A549 (cell line): ENCODE measurements at regions not wholly inside any gene's neighbourhood (a gene's known extent, or its start where the extent isn't known, plus 50 kb on each side); places are given as distances from the start of the nearest gene placed in this dataset.

ENCODE experiments used
- BCL3 ChIP-seq: fragments of >200 bp; sonication (Bioruptor Twin); formaldehyde crosslinking; IDR thresholded peaks from 3 replicates; pipeline ENCODE4 v1.6.1; 2016
- CHD4 ChIP-seq: fragments of 200-600 bp; sonication (generic); IDR thresholded peaks from 2 replicates; pipeline ENCODE4 v1.6.1; 2016; ENCODE audit warnings: antibody characterized with exemption, mild to moderate bottlenecking, borderline replicate concordance
- EP300 ChIP-seq, 2 experiments: fragments of >200 bp; sonication (Bioruptor Twin); formaldehyde crosslinking; IDR thresholded peaks; 2 replicates in 1 of 2; 3 replicates in 1 of 2; pipeline ENCODE4 v1.6.1; 2016 to 2017
- JUN ChIP-seq, 2 experiments: fragments of >200 bp; sonication (Bioruptor Twin); formaldehyde crosslinking; IDR thresholded peaks; 2 replicates in 1 of 2; 3 replicates in 1 of 2; pipeline ENCODE4 v1.6.1; 2016 to 2017
- KDM5A ChIP-seq: fragments of 200-600 bp; sonication (generic); IDR thresholded peaks from 2 replicates; pipeline ENCODE4 v1.6.1; 2016; ENCODE audit warnings: antibody characterized with exemption, mild to moderate bottlenecking
- NFE2L2 ChIP-seq: fragments of 150-350 bp; conservative IDR thresholded peaks from 2 replicates; pipeline ENCODE4 v1.6.1; 2014; ENCODE audit warnings: low read length
- POLR2A ChIP-seq: IDR thresholded peaks from 2 replicates; pipeline ENCODE4 v1.6.1; 2012; ENCODE audit warnings: mild to moderate bottlenecking, low read length
- RAD21 ChIP-seq, 2 experiments: fragments of >200 bp in 1 of 2; sonication (Bioruptor Twin) in 1 of 2; formaldehyde crosslinking in 1 of 2; IDR thresholded peaks in 1 of 2; conservative IDR thresholded peaks in 1 of 2; 2 replicates in 1 of 2; 3 replicates in 1 of 2; pipeline ENCODE4 v1.6.1; 2012 to 2018; ENCODE audit warnings: inconsistent platforms in 1 of 2
- SREBF2 ChIP-seq: fragments of 450-650 bp; IDR thresholded peaks from 2 replicates; pipeline ENCODE4 v1.6.1; 2014; ENCODE audit warnings: mild to moderate bottlenecking, moderate library complexity
- ZNF302 ChIP-seq: fragments of 250-450 bp; sonication (Bioruptor Pico); IDR thresholded peaks from 2 replicates; pipeline ENCODE4 v1.9.0; 2021; ENCODE audit warnings: inconsistent platforms, mild to moderate bottlenecking, moderate library complexity
- TF ChIP-seq, protein P1 (sequence below): fragments of >200 bp; sonication (Bioruptor Twin); formaldehyde crosslinking; IDR thresholded peaks from 3 replicates; pipeline ENCODE4 v1.5.1; 2016
- TF ChIP-seq, protein P2 (sequence below): fragments of 200-600 bp; sonication (generic); IDR thresholded peaks from 2 replicates; pipeline ENCODE4 v1.6.1; 2016; ENCODE audit warnings: antibody characterized with exemption, mild to moderate bottlenecking, moderate library complexity

DNA sequence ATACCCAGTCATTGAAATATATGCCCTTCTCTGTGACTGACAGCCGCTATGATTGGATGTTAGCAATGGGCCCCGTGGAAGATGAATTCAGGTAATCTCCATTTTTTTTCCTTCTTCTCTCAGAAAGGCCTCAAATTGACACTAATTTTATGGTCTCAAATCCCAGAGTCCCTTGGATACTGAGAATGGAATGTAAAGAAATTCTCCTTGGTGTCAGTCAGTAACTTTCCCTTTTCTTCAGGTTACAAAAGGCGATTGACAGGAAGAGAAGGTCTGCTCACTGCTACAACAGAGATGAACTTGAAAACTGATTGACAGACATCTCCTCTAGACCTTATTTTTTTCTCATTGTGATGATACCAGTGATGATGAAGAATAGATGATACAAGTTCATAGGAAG, 748.3 kb downstream of the MAT2B start:
- no peak for TF ChIP-seq ZNF302 (CRISPR knock-in tag)
- TF ChIP-seq POLR2A: no peak
- no peak for TF ChIP-seq KDM5A
- no peak for TF ChIP-seq JUN (IDR thresholded peaks at IDR 0.05)
- no peak for TF ChIP-seq EP300 (IDR thresholded peaks at IDR 0.05)
- TF ChIP-seq RAD21 (conservative IDR thresholded peaks at IDR 0.05 in 1 of 2, IDR thresholded peaks at IDR 0.05 in 1 of 2): no peak
- no peak for TF ChIP-seq BCL3
- TF ChIP-seq NFE2L2: no peak
- no peak for TF ChIP-seq CHD4
- TF ChIP-seq, protein P1, sequence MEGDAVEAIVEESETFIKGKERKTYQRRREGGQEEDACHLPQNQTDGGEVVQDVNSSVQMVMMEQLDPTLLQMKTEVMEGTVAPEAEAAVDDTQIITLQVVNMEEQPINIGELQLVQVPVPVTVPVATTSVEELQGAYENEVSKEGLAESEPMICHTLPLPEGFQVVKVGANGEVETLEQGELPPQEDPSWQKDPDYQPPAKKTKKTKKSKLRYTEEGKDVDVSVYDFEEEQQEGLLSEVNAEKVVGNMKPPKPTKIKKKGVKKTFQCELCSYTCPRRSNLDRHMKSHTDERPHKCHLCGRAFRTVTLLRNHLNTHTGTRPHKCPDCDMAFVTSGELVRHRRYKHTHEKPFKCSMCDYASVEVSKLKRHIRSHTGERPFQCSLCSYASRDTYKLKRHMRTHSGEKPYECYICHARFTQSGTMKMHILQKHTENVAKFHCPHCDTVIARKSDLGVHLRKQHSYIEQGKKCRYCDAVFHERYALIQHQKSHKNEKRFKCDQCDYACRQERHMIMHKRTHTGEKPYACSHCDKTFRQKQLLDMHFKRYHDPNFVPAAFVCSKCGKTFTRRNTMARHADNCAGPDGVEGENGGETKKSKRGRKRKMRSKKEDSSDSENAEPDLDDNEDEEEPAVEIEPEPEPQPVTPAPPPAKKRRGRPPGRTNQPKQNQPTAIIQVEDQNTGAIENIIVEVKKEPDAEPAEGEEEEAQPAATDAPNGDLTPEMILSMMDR: no peak
- TF ChIP-seq, protein P2, sequence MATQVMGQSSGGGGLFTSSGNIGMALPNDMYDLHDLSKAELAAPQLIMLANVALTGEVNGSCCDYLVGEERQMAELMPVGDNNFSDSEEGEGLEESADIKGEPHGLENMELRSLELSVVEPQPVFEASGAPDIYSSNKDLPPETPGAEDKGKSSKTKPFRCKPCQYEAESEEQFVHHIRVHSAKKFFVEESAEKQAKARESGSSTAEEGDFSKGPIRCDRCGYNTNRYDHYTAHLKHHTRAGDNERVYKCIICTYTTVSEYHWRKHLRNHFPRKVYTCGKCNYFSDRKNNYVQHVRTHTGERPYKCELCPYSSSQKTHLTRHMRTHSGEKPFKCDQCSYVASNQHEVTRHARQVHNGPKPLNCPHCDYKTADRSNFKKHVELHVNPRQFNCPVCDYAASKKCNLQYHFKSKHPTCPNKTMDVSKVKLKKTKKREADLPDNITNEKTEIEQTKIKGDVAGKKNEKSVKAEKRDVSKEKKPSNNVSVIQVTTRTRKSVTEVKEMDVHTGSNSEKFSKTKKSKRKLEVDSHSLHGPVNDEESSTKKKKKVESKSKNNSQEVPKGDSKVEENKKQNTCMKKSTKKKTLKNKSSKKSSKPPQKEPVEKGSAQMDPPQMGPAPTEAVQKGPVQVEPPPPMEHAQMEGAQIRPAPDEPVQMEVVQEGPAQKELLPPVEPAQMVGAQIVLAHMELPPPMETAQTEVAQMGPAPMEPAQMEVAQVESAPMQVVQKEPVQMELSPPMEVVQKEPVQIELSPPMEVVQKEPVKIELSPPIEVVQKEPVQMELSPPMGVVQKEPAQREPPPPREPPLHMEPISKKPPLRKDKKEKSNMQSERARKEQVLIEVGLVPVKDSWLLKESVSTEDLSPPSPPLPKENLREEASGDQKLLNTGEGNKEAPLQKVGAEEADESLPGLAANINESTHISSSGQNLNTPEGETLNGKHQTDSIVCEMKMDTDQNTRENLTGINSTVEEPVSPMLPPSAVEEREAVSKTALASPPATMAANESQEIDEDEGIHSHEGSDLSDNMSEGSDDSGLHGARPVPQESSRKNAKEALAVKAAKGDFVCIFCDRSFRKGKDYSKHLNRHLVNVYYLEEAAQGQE: no peak
- TF ChIP-seq SREBF2: no peak
